ENCODE measurements at regions not wholly inside any gene's neighbourhood (a gene's known extent, or its start where the extent isn't known, plus 50 kb on each side); places are given as distances from the start of the nearest gene placed in this dataset.
A peak's percentile ranks its signal among the peaks of the same experiment; 100 is the strongest.
"Not testable (repeated sequence)": the region's sequence is repeated elsewhere in the genome, so short reads cannot be mapped to it uniquely, and the experiment has no call there.

DNA sequence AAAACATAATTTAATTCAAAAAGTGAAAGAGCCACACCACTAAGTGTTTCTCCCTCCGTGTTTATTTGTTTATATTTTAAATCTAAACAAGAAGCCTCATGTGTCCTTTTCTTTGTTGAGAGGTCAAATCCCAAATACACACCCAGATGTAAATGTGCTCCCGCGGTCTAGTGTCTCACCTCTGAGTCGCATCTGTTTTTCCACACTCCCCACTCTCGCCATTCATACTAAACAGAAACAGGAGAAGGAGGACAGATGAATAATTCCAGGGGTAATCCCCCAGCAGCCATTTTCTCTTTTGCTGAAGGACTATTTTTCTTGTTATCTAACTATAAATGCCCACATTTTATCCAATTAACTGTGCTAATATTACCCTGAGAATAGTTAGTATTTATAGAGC lies 361.6 kb upstream of the RIOK2 start:
- DNase-seq (ENCODE audit: low spot score), result no peak

DNA sequence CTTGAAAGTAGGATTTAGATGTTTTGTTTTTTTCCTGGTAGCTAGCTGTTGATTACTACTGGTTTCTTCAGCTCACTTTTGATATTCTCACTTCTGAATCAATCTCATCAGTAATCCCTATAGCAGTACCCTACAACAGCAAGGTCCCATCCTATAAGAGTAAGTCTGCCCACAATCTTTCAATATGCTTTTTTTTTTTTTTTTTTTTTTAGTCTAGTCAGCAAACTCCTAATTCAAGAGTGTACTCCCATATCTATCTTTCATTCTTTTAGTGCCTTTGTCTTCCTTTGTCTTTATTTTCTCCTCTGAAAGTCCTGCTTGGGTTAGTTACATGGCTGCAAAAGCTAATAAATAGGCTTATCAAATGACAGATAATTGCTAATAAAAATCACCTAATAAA lies 362.4 kb upstream of the RIOK2 start:
- DNase-seq (ENCODE audit: low spot score), result no peak

DNA sequence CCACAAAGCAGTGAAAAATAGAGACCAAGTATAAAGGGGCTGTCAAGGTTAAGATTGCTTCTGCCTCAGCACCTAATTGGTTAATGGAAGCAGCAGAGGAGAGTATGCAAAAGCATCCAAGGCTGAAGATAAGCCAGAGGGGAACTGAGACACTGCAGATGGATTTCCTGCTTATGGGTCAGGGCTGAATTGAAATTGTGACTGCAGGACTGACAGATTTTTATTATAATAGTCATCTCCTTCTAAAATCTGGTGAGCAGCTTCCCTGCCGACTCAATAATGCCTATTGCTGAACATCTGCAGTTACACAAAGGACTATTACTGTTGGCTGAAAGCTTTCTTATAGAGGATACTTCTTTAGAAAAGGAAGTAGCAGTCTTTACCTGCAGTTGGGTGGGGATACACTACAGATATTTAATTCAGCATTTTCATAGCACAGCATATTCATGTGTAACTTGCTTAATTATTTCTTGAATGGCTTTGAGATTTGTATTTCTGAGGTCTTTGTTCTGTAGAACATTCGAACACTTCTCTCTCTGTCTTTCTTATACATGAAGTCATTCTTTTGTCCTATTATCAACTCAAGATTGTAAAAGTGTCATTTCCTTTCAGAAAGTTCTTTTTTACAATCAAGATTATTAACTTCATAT lies 363.0 kb upstream of the RIOK2 start:
- DNase-seq (ENCODE audit: low spot score), result no peak

DNA sequence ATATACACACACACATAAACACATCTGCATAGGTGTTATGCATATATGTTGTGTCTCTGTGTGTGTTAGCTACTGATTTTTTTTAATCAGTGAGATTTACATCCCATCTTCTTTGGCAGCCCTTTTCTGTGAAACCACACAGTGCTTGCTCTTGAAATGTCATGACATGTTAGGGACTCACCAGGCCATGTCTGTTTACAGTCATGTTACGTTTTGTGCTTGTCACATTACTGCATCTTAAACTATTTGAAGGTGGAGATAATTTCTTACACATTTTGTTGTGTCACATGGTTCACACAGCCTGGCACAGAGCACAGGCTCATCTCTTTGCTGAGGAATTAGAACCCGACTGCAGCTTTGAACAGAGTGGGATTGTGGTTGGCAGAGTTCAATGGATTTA lies 364.4 kb upstream of the RIOK2 start:
- no peak for DNase-seq (ENCODE audit: low spot score)

DNA sequence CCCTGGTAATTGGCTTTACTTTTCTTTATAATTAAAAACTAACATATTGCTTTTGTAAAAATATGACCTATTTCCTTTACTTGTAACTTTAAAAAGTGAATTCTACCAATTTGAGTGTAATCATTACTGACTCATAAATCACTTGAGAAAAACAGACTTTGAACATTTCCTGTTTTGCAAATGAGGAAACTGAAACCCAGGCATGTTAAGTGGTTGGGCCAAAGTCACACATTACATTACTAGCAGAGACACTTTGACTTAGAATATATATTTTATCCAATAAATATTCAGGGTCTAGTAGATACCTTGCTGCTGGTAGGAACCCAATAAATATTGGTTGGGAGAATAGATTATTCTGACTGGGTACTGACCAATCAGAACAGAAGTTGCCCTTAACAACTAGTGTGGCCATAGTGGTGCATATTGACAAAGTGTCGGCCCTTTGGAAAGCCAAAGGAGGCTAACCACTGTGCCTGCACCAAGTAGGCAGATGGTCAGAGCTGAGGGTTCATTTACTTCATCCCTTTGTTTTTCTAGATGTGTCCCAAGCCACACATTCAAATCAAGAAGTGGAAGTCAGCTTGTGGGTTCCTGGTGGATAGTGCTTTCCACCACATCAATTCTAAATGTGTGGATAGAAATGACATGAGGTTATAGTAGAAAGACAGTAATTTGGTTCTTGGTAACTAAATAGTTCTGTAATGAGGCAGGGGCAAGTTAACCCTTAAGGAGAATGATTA lies 365.1 kb upstream of the RIOK2 start:
- no peak for DNase-seq (ENCODE audit: low spot score)

DNA sequence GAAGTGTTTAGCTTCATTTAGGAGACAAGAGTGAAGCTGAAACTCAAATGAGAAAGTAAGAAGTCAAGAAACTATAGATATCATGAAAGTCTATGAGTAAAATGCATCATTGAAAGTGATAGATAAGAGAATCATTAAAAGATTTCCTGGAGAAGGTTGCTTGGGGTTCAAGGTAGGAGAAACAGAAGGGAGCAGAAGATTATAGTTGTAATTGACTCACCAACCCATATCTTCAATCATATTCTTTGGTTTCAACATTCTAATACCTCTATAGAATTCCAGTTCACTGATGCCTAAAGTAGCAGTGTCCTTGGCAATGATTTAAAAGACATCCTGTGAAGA lies 365.7 kb upstream of the RIOK2 start:
- DNase-seq (ENCODE audit: low spot score), result no peak

DNA sequence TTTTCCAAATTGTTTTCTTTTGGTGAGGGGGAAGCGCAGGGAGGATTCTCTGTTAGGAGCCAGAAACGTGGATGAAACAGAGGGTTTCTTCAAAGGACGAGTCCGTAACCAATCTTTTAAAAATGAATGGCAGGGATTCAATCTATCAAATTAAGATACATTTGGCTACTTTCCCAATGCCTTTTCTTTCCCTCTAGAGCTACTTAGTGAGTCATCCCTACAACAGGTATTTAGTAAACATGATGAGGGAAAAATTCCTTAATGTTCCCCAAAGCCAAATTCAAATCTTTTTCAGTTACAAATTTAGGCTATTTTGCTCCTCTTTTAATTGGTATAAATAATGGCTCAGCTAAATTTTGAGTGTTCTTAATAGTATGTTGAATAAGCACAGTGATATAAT lies 366.4 kb upstream of the RIOK2 start:
- no peak for DNase-seq (ENCODE audit: low spot score)

DNA sequence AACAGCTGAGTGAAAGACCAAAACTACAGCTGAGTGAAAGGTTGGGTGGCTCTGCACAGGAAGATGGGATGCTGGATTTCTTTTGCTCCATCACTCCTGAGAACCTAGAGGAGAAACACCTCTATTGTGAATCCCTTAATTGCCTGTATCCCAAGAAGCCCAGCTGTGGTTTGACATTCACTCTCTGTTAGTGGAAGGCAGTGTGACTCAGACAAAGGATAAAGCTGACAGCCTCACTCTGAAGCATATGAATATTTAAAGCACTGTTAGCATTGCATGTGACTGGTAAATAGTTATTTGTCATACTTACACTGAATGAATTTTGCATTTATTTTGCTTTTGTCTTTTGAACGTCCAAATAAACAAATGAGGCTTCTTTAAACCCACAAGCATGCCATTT lies 367.1 kb upstream of the RIOK2 start:
- DNase-seq (ENCODE audit: low spot score), result peak; percentile 19

DNA sequence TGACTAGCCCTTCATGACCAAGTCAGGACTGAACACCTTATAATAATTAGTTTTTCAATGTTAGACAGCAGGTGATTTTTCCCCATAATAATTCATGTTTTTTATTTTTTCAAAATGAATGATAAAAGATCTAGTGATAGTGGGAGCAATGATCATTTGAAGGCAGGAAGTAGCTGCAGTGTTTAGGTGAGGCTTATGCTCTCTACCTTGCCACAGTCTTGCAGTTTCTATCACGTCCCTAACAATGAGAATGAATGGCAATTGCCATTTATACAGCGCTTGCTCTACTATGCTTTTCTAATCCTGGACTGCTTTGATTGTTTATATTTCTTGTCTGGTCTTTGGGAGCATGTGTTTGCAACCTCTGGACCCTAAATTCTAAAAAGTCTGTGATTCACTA lies 367.8 kb upstream of the RIOK2 start:
- no peak for DNase-seq (ENCODE audit: low spot score)

DNA sequence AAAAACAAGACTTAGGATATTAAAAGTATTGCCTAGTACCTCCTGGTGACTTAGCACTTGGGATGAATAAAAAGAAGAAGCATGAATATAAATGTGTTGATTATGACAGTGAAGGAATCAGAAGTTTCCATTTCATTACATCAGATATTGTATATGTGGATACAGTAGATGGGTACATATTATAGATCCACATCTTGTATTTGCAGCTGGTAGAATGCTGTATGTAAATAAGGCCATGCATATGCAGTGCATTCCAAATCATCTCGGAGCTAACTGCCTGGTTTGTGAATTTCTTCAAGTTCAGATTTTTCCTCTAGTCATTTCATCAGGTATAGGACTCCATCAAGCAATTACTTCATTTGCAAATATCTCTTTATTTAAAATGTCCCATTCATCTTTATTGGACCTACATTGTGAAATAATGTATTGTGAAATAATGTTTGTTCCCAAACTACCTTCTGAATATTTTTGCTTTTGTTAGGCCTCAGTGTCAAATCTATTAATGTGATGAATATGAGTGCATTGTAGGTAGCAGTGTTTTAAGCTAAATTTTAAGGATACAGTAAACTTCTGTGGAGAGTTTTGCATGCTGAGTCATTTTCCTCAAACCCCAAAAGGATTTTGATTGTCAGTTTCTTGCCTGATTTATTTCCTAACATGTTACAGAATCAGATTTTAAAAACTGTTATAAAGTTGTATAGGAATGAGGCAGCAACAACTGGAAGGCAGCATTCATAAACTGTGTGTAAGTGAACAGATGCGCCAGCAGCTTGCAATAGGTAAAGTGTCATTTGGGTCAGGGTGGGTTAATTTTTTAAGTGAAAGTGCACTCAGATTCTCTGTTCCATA lies 370.8 kb upstream of the RIOK2 start:
- DNase-seq (ENCODE audit: low spot score), result no peak

DNA sequence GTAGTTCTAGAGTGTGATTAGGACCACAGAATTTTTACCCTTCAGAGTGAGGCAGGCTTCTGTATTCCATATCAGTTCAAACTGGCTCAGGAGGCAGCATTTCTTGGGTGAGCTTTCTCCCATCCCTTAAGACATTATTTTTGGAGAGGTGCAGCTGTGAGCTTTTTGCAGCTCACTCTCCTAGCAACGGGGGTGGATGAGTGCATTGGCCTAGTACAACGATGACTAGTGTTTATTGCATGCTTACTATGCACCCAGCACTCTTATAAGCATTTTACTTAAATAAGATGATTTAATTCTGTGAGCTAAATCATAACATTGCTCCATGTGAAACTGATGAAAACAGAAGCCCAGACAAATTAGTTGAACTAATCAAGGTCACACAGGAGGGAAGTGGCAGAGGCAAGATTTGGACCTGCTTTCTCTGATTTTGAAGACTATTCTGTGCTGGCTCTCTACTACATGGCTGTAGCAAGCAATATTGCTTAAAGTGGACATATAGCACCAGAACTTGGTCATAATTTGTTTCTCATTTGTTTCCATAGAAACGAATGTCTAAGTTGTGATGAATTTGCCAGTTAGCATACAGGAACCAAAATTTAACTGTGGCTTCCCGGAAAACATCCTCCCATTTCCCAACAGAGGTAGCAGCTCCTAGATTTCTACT lies 372.1 kb upstream of the RIOK2 start:
- no peak for DNase-seq (ENCODE audit: low spot score)

DNA sequence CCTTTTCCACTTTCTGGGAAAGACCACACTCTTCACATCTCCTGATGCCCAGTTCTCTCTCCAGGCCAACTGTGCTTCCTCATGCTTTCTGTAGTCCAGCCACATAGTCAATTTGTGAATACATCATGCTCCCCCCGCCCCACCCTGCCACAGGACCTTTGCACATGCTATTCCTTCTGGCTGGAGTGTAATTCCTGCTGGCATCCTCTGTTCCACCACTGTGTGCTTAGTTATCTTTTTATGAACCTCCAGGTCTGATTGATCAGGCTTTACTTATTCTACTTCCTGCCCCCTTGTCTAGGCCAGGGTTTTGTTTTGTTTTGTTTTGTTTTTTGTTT lies 372.6 kb upstream of the RIOK2 start:
- no peak for DNase-seq (ENCODE audit: low spot score)

DNA sequence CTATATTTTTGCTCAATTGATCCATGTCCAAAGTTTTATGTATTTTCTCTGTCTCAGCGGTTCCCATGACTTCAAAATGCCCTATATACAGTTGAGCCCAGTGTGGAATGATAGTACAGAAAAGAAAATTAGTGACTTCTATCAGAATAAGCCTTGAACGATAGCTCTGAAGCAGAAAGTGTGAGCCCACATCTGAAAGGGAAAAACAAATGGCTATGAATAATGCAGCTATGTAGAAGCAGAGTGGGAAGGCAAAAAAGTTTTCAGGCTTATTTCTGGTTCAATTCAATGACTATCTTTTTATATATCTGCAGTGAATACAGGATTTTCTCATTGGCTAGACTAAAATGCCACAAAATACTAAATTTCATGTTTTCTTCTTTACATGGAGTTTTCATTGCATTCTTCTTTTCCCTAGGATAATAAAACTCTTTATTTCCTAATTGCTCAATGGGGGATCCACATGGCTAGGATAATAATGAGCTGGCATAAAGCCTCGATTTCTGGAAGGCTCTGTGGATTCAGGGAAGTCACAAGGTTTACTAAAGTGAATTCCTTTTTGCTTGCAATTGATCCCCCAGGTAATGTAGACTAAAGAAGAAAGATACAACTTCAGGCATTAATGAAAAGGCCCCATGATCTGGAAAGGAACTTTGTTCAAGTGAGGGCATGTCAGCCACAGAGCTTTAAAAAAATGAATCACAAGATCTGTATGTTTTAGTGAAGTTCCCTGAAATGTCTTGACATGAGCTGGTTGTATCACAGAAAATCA lies 377.0 kb upstream of the RIOK2 start:
- DNase-seq (ENCODE audit: low spot score), result no peak

DNA sequence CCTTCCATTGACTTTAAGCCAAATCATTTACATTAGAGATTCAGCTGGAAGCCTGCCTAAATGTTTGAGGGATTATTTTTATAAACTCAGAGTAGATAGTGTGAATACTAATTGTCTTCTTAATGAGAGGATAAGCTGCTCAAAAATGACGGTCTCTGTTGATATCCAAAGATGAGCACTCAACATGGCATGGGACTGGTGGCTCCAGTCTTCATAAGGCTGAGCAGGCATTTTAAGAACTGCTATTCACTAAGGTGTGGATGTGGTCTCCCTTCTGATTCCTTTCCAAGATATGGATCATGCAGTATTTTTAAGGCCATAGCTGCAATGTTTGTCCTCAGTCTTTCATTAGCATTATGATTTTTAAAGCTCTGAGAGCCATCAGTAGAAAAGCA lies 377.5 kb upstream of the RIOK2 start:
- no peak for DNase-seq (ENCODE audit: low spot score)

DNA sequence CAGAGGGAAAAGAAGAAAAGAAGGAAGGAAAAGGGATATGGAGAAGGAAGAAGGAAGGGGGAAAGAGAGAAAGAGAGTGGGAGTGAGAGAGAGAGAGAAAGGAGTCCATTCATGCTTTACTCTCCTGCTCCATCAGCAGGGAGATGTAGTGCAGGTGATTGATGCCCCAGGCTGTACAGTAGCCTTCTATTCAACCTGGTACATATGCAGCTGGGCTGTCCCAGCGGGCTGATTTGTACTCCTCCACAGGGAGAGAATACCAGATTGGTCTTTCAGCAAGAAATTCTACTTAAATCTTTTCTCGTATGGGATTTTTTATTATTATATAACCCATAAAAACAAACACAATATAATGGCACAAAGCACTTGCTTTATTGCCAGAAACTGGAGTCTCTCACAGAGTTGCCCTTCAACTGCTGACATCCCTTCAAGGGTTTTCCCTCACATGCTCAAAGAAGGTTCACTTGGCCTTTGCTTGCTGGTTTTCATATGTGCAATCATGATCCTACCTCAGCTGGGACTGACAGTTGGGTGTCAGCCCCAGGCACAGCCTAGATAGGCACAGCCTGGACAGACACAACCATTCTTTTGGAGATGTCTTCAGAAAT lies 380.1 kb upstream of the RIOK2 start:
- DNase-seq (ENCODE audit: low spot score), result no peak

DNA sequence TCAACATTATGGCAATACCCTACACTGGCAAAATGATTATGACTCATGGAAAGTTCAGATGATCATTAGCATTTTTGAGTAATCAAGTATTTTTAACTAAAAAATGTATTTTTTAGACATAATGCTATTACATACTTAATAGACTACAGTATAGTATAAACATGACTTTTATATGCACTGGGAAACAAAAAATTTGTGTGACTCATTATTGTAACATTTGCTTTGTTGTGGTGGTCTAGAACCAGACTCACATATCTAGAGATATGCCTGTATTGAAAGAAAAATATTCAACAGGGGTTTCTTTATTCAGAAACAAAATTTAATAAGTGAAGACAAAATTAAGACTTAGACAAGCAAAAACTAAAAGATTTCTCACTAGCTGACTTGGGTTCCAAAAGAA lies 385.3 kb upstream of the RIOK2 start:
- no peak for DNase-seq (ENCODE audit: low spot score)

DNA sequence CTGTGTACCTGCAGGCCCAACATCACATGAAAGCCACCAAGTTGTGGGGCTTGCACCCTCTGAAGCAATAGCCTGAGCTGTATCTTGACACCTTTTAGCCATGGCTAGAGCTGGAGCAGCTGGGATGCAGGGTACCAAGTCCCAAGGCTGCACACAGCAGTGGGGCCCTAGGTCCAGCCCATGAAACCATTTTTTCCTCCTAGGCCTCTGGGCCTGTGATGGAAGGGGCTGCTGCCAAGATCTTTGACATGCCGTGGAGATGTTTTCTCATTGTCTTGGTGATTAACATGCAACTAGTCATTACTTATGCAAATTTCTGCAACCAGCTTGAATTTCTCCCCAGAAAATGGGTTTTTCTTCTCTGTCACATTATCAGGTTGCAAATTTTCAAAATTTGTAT lies 387.2 kb upstream of the RIOK2 start:
- DNase-seq (ENCODE audit: low spot score), result no peak

DNA sequence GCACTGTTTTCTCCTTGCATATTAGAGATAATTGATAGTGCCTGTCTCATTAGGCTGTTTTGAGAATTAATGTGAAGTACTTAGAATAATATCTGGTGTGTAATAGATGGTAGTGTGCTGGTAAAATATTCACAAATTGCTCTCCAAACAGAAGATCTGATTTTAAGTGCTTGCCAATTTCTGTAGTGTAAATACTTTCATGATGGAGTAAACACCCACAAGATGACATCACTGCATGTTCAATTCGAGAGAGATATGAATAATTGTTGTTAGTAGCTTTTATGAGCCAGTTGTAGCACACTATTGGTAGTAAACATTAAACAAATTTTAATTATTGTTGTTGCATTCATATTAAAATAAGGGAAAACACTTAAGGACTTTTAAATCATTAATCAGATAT lies 392.3 kb upstream of the RIOK2 start:
- no peak for DNase-seq (ENCODE audit: low spot score)

DNA sequence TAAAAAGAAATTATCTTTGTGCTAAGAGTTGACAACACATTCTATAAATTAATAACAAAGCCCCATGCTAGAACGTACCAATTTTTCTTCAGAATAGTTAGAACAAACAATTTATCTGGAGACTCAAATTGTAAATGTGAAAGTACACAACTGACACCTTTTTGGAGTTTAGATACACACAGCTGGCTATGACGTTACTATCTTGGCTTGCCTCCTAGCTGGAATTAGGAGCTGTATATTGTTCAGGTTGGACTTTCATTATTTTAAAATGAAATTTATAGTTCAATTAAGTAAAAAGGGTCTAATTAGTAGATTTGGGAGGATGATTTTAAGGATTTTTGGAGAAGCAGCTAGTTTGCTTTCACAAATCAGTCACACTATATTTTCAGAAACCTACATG lies 393.9 kb upstream of the RIOK2 start:
- DNase-seq (ENCODE audit: low spot score), result no peak

DNA sequence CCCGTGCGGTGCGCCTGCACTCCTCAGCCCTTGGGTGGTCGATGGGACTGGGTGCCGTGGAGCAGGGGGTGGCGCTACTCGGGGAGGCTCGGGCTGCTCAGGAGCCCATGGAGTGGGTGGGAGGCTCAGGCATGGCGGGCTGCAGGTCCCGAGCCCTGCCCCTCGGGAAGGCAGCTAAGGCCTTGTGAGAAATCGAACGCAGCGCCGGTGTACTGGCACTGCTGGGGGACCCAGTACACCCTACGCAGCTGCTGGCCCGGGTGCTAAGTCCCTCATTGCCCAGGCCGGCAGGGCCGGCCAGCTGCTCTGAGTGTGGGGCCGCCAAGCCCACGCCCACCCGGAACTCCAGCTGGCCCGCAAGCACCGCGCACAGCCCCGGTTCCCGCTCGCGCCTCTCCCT lies 396.9 kb upstream of the RIOK2 start:
- not testable (repeated sequence) for DNase-seq (ENCODE audit: low spot score)

DNA sequence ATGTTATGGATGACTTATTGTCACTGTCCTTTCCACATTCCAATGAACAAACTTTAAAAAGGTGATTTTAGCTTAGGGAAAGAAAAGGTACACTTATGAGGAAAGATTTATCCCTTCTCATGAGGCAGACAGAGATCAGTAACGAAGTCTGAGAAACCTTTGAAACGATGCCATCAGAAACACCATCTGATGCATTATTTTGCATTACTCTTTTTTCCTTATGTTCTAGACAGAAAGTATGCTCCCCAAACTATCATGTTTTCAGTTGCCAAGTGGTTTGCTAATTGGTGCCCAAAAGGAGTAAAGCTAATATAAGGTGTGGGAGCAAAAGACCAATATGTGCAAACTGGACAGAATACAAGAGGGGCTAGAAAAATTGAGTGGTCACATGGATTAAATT lies 397.7 kb upstream of the RIOK2 start:
- no peak for DNase-seq (ENCODE audit: low spot score)

DNA sequence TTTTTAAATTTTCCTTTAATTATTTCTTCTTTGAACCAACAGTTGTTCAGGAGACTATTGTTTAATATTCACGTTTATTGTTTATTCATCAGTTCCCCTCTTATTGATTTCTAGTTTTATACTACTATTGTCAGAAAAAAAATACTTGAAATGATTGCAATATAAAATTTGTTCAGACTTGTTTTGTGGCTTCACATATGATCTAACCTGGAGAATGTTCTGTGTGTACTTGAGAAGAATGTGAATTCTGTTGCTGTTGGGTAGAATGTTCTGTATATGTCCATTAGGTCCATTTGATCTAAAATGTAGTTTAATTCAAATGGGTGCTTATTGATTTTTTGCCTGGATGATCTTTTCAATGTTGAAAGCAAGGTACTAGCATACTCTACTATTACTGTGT lies 408.7 kb upstream of the RIOK2 start:
- DNase-seq (ENCODE audit: low spot score), result no peak

Measured in putamen (tissue), 1 donor.